Heart right ventricle (tissue), 16 donors: ENCODE measurements at regions not wholly inside any gene's neighbourhood (a gene's known extent, or its start where the extent isn't known, plus 50 kb on each side); places are given as distances from the start of the nearest gene placed in this dataset.

ENCODE experiments used
- ATAC-seq, 8 donors: fragments of 200-7000 bp; cut with Tn5 transposase; one replicate each; pipeline ENCODE4 v1.9.1; 2020; ENCODE audit warnings: mild to moderate bottlenecking in 8 of 8, moderate library complexity in 8 of 8, moderate number of reproducible peaks in 1 of 8
- DNase-seq, 2 donors: peaks; one replicate each; pipeline ENCODE4 v3.0.0-alpha.2; 2020
- H3K27ac ChIP-seq, 10 donors: fragments of 200-600 bp; sonication (generic) in 2 of 10; one replicate each; pipeline versions ENCODE4 v1.5.0 to v1.8.0; 2020 to 2022; ENCODE audit warnings: mild to moderate bottlenecking in 3 of 10
- H3K27me3 ChIP-seq, 7 donors: fragments of 200-600 bp; one replicate each; pipeline ENCODE4 v1.8.0; 2021 to 2022; ENCODE audit warnings: mild to moderate bottlenecking in 2 of 7
- H3K36me3 ChIP-seq, 9 donors: fragments of 200-600 bp; sonication (generic) in 1 of 9; one replicate each; pipeline versions ENCODE4 v1.5.0 to v1.8.0; 2020 to 2022; ENCODE audit warnings: mild to moderate bottlenecking in 2 of 9
- H3K4me1 ChIP-seq, 9 donors: fragments of 200-600 bp; sonication (generic) in 1 of 9; one replicate each; pipeline versions ENCODE4 v1.5.0 to v1.8.0; 2020 to 2022; ENCODE audit warnings: mild to moderate bottlenecking in 4 of 9
- H3K4me3 ChIP-seq, 10 donors: fragments of 200-600 bp; sonication (generic) in 2 of 10; one replicate each; pipeline versions ENCODE4 v1.5.0 to v1.8.0; 2020 to 2022; ENCODE audit warnings: mild to moderate bottlenecking in 7 of 10, moderate library complexity in 2 of 10
- H3K9me3 ChIP-seq, 11 donors: fragments of 200-600 bp in 10 of 11; sonication (generic) in 2 of 11; one replicate each; pipeline versions ENCODE4 v1.5.0 to v1.8.0; 2013 to 2022; ENCODE audit warnings: mild to moderate bottlenecking in 2 of 11, control low read depth in 1 of 11, moderate library complexity in 1 of 11
- WGBS, 2 donors: extraction: QIAGEN DNeasy Blood & Tissue Kit; methylation state at CpG; one replicate each; pipeline ENCODE4 v1.1.7; 2013; ENCODE audit warnings: inconsistent platforms in 1 of 2; 5-methylcytosine and 5-hydroxymethylcytosine counted together
- intact Hi-C, 10 donors: fragments of 100-400 bp; cut with DNase I; formaldehyde crosslinking; loops; one replicate each; pipeline versions ENCODE4 v1.11.1 to v1.14.2; 2022
- TF ChIP-seq, protein P1 (sequence below), 9 donors: fragments of 200-600 bp; sonication (generic) in 2 of 9; IDR thresholded peaks; one replicate each; pipeline versions ENCODE4 v1.5.0 to v1.8.0; 2021 to 2022; ENCODE audit warnings: antibody characterized with exemption in 9 of 9, mild to moderate bottlenecking in 5 of 9, moderate library complexity in 1 of 9
- donor health status: Arrhythmogenic right ventricular cardiomyopathy.
- donor health status: ischemic (EF 13 %, LVEDD 7.1; RV severe dilation, severe dysfunction).
- donor health status: healthy with polysubstance abuse.
- donor health status: DM: no; HTN: yes; CAD: no.
- donor health status: DM: no; HTN: no; CAD: no.
- donor health status: ischemic (EF 25% LVEDD 6.9; RV normal size, moderate dysfunction).
- donor health status: ischemic (EF 25% LVEDD 5.7; RV mildly dilated, moderate dysfunction).
- donor health status: healthy.
- donor health status: DM: yes; HTN: yes; CAD: no.
- donor health status: Ischemic cardiomyopathy.
- donor health status: ischemic (EF 35%, LVEDD 5.7; RV mildly dilated, moderate dysfunction).
- donor health status: nonischemic (EF 11% LVEDD 7.7; RV severe dilation, severe dysfunction).
- donor health status: DM: yes; HTN: yes; CAD: no.
- donor health status: PGD.
- donor health status: ischemic (EF 29% LVEDD 5.4; RV normal size, mild dysfunction).
- donor health status: nonischemic (EF 23%, LVEDD 6.1; RV moderate dilation, normal function).

- H3K9me3 ChIP-seq, result no peaks in the 10 kb centered on the region
- TF ChIP-seq, protein P1, sequence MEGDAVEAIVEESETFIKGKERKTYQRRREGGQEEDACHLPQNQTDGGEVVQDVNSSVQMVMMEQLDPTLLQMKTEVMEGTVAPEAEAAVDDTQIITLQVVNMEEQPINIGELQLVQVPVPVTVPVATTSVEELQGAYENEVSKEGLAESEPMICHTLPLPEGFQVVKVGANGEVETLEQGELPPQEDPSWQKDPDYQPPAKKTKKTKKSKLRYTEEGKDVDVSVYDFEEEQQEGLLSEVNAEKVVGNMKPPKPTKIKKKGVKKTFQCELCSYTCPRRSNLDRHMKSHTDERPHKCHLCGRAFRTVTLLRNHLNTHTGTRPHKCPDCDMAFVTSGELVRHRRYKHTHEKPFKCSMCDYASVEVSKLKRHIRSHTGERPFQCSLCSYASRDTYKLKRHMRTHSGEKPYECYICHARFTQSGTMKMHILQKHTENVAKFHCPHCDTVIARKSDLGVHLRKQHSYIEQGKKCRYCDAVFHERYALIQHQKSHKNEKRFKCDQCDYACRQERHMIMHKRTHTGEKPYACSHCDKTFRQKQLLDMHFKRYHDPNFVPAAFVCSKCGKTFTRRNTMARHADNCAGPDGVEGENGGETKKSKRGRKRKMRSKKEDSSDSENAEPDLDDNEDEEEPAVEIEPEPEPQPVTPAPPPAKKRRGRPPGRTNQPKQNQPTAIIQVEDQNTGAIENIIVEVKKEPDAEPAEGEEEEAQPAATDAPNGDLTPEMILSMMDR (IDR thresholded peaks at IDR 0.05), result no peak
- intact Hi-C loops, result no loop called here
- no peak overlapping the region for H3K27ac ChIP-seq
- DNase-seq, result no peak
- H3K36me3 ChIP-seq, result no peaks in the 10 kb centered on the region
- no peak for ATAC-seq
- H3K4me3 ChIP-seq, result no peak overlapping the region
- H3K27me3 ChIP-seq, result peaks cover 0 to 8% (median 0%) of the 10 kb centered on the region in 7 donors
- no peaks in the 10 kb centered on the region for H3K4me1 ChIP-seq
- WGBS, 2 donors, result 76 to 83% methylated on average over 4 of the region's 4 CpGs
Observed at GRCh38 chr6:3635482-3635881, 116.0 kb downstream of the PXDC1 start.

DNA sequence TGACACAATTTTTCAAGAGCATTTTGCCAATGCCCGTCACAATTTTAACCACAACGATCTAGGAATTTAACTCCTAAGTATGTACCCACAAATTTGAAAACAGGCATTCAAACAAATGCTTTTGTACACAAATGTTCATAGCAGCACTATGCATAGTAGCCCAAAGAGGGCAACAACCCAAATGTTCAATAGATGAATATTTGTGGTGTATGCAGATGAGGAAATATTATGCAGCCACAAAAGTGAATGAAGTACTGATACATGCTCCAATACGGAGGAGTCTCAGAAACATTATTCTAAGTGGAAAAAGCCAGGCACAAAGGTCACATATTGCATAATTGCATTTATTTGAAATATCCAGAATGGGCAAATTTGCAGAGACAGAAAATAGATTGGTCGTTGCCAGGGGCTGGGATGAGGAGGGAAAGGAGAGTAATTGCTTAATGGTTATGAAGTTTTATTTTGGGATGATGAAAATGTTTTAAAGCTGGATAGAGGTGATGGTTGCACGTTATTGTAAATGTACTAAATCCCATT is 117.2 kb downstream of the PXDC1 start:
- H3K27ac ChIP-seq, result no peak overlapping the region
- intact Hi-C loops, result no loop called here
- peaks cover 0 to 3% (median 0%) of the 10 kb centered on the region in 7 donors for H3K27me3 ChIP-seq
- H3K36me3 ChIP-seq, result no peaks in the 10 kb centered on the region
- H3K4me1 ChIP-seq, result no peaks in the 10 kb centered on the region
- DNase-seq (no peak), ATAC-seq (no peak)
- TF ChIP-seq, protein P1 (IDR thresholded peaks at IDR 0.05), result no peak
- WGBS, 2 donors, result 86 to 90% methylated on average over 5 of the region's 5 CpGs
- H3K9me3 ChIP-seq, result no peaks in the 10 kb centered on the region
- H3K4me3 ChIP-seq, result no peak overlapping the region

DNA sequence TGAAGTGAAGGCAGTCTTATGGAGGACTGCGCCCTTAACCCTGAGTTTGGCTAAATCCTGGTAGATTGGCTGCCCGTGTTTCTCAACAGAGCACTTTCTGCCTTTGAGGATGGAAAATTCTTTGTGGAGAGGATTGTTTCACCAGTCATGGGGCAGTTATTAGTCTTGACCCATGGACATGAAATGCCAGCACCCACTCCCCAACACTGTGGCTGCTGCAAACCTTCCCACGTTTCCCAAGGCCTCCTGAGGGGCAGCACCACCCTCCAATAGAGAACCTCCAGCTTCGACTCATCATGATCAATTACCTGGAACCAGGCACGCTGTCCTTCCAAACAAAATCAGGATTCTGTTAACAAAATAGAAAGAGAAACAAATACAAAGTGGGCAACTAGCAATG is 117.8 kb downstream of the PXDC1 start:
- TF ChIP-seq, protein P1 (IDR thresholded peaks at IDR 0.05), result no peak
- WGBS, 2 donors, result 86 to 91% methylated on average over 5 of the region's 5 CpGs
- intact Hi-C loops, result no loop called here
- Histone ChIP-seq H3K36me3 (no peaks in the 10 kb centered on the region), H3K4me3 (no peak overlapping the region), H3K27me3 (peaks cover 0 to 5% (median 0%) of the 10 kb centered on the region in 7 donors), H3K27ac (no peak overlapping the region), H3K9me3 (no peaks in the 10 kb centered on the region), H3K4me1 (no peaks in the 10 kb centered on the region)
- DNase-seq (no peak), ATAC-seq (no peak)

- H3K27me3 ChIP-seq, result peaks cover 0 to 23% (median 3%) of the 10 kb centered on the region in 7 donors
- 92 to 93% methylated on average over 7 of the region's 7 CpGs for WGBS, 2 donors
- DNase-seq (no peak), ATAC-seq (no peak)
- no peaks in the 10 kb centered on the region for H3K36me3 ChIP-seq
- peaks cover 0 to 6% (median 0%) of the 10 kb centered on the region in 9 donors for H3K4me1 ChIP-seq
- H3K4me3 ChIP-seq, result no peak overlapping the region
- TF ChIP-seq, protein P1 (IDR thresholded peaks at IDR 0.05), result no peak
- H3K9me3 ChIP-seq, result no peaks in the 10 kb centered on the region
- intact Hi-C loops, result no loop called here
- H3K27ac ChIP-seq, result no peak overlapping the region
Observed at GRCh38 chr6:3631877-3632276, 119.6 kb downstream of the PXDC1 start.
